Testis (tissue), 2 donors: ENCODE measurements at regions not wholly inside any gene's neighbourhood (a gene's known extent, or its start where the extent isn't known, plus 50 kb on each side); places are given as distances from the start of the nearest gene placed in this dataset.

Source experiments
- POLR2A ChIP-seq: fragments of 450-650 bp; IDR thresholded peaks from one replicate; pipeline ENCODE4 v1.6.1; 2017; ENCODE audit warnings: antibody characterized with exemption, mild to moderate bottlenecking, moderate library complexity
- TF ChIP-seq, protein P1 (sequence below), 3 experiments: fragments of 450-650 bp in 2 of 3; fragments of 200-600 bp in 1 of 3; sonication (generic) in 1 of 3; IDR thresholded peaks; one replicate each; pipeline ENCODE4 v1.5.1; 2016 to 2019; ENCODE audit warnings: antibody characterized with exemption in 3 of 3, mild to moderate bottlenecking in 2 of 3, moderate library complexity in 1 of 3

DNA sequence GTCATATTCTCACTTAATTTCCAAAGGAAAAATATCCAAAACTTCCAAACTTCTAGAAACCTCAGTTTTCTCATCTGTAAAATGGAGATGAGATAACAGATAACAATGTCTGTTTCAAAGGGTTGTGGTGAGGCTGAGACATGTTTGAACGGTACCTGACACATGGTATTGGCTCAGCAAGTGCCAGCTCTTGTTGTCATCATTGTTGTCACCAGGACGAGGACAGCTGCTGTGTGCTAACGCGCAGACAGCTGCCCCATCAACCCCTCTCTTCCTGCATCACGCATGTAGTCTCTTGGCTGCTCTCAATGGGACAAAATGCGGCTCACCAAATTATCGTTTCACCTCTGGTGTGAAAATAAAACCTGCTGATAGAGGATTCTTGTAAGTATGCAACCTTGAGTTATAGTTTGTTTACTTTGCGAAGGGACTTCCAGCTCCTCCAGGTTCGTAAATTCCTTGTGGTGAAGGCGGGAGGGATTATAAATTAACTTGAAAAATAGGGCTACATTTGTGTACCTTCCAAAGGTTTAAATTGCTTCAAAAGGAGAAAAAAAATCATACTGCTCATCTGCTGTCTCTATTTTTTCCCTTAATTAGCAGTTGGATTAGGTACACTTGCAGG, 605.4 kb downstream of the BCL11A start:
- TF ChIP-seq, protein P1, sequence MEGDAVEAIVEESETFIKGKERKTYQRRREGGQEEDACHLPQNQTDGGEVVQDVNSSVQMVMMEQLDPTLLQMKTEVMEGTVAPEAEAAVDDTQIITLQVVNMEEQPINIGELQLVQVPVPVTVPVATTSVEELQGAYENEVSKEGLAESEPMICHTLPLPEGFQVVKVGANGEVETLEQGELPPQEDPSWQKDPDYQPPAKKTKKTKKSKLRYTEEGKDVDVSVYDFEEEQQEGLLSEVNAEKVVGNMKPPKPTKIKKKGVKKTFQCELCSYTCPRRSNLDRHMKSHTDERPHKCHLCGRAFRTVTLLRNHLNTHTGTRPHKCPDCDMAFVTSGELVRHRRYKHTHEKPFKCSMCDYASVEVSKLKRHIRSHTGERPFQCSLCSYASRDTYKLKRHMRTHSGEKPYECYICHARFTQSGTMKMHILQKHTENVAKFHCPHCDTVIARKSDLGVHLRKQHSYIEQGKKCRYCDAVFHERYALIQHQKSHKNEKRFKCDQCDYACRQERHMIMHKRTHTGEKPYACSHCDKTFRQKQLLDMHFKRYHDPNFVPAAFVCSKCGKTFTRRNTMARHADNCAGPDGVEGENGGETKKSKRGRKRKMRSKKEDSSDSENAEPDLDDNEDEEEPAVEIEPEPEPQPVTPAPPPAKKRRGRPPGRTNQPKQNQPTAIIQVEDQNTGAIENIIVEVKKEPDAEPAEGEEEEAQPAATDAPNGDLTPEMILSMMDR (IDR thresholded peaks at IDR 0.05): no peak
- TF ChIP-seq POLR2A: no peak
